Suprapubic skin (tissue), 4 donors: ENCODE measurements at regions not wholly inside any gene's neighbourhood (a gene's known extent, or its start where the extent isn't known, plus 50 kb on each side); places are given as distances from the start of the nearest gene placed in this dataset.
A peak's percentile ranks its signal among the peaks of the same experiment; 100 is the strongest.

ENCODE experiments used
- EP300 ChIP-seq: sonication (generic); formaldehyde crosslinking; IDR thresholded peaks from one replicate; pipeline ENCODE4 v1.6.1; 2017; ENCODE audit warnings: antibody characterized with exemption
- POLR2A ChIP-seq, 2 donors: fragments of 450-650 bp; IDR thresholded peaks; one replicate each; pipeline ENCODE4 v1.6.1; 2017; ENCODE audit warnings: antibody characterized with exemption in 2 of 2, mild to moderate bottlenecking in 2 of 2, moderate library complexity in 2 of 2
- POLR2AphosphoS5 ChIP-seq, 3 donors: sonication (generic); formaldehyde crosslinking; IDR thresholded peaks; one replicate each; pipeline ENCODE4 v1.6.1; 2017; ENCODE audit warnings: antibody characterized with exemption in 3 of 3
- TF ChIP-seq, protein P1 (sequence below), 2 donors: fragments of 200-600 bp in 1 of 2; fragments of 450-650 bp in 1 of 2; sonication (generic) in 1 of 2; IDR thresholded peaks; one replicate each; pipeline ENCODE4 v1.5.1; 2016 to 2019; ENCODE audit warnings: antibody characterized with exemption in 2 of 2, mild to moderate bottlenecking in 1 of 2, moderate library complexity in 1 of 2

DNA sequence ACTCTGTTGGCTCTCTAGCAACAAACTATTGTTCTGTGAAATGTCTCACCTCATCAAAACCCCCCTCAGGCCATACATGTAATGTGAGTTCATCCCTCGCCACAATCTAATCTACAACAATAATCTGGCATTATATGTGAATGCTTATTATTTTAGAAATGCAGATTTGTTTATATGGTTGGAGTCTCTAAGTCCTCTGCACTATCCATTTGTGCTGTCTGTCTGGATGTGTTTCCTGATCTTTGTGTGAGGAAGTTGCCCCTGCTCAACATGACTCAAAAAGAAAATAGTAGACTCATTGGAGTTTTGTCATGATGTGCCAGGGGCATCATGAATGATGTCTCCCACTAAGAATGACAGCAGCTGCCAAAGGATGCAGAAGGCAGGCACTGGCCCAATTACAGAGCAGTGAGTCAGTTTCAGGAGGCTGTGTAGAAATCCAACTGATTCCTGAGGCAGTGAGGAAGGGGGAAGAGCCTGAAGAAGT lies 161.6 kb upstream of the PDZRN3 start:
- TF ChIP-seq, protein P1, sequence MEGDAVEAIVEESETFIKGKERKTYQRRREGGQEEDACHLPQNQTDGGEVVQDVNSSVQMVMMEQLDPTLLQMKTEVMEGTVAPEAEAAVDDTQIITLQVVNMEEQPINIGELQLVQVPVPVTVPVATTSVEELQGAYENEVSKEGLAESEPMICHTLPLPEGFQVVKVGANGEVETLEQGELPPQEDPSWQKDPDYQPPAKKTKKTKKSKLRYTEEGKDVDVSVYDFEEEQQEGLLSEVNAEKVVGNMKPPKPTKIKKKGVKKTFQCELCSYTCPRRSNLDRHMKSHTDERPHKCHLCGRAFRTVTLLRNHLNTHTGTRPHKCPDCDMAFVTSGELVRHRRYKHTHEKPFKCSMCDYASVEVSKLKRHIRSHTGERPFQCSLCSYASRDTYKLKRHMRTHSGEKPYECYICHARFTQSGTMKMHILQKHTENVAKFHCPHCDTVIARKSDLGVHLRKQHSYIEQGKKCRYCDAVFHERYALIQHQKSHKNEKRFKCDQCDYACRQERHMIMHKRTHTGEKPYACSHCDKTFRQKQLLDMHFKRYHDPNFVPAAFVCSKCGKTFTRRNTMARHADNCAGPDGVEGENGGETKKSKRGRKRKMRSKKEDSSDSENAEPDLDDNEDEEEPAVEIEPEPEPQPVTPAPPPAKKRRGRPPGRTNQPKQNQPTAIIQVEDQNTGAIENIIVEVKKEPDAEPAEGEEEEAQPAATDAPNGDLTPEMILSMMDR (IDR thresholded peaks at IDR 0.05), result no peak
- TF ChIP-seq EP300 (no peak), POLR2A (IDR thresholded peaks at IDR 0.05) (no peak), POLR2AphosphoS5 (IDR thresholded peaks at IDR 0.05) (peak in 1 of 3 donors; percentile 27)
